Lower leg skin (tissue), 3 donors: ENCODE measurements at regions not wholly inside any gene's neighbourhood (a gene's known extent, or its start where the extent isn't known, plus 50 kb on each side); places are given as distances from the start of the nearest gene placed in this dataset.

Experiments used
- POLR2A ChIP-seq, 2 donors: fragments of 450-650 bp; IDR thresholded peaks; one replicate each; pipeline ENCODE4 v1.6.1; 2016 to 2017; ENCODE audit warnings: antibody characterized with exemption in 2 of 2, mild to moderate bottlenecking in 1 of 2, moderate library complexity in 1 of 2
- TF ChIP-seq, protein P1 (sequence below), 3 donors: fragments of 450-650 bp; IDR thresholded peaks; one replicate each; pipeline ENCODE4 v1.5.1; 2016; ENCODE audit warnings: antibody characterized with exemption in 3 of 3, mild to moderate bottlenecking in 3 of 3, moderate library complexity in 2 of 3

DNA sequence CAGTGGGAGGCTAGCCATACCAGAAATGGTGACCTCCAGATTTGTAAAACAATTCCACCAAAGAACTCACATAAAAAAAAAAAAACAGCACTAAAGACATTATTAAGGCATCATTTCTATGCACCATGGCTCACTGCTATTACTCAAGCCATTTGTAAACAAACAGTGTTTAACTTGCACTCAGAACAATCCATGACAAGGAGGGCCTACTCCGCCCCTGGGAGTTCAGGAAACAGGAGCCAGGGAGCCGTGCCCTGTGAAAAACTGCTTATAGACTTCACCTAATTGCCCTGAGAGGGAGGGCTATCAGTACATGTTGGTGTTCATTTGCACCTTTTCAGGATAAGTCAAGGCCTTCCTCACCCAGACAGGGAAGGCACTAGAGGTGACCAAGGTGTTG is 103.2 kb downstream of the ZNF429 start:
- TF ChIP-seq, protein P1, sequence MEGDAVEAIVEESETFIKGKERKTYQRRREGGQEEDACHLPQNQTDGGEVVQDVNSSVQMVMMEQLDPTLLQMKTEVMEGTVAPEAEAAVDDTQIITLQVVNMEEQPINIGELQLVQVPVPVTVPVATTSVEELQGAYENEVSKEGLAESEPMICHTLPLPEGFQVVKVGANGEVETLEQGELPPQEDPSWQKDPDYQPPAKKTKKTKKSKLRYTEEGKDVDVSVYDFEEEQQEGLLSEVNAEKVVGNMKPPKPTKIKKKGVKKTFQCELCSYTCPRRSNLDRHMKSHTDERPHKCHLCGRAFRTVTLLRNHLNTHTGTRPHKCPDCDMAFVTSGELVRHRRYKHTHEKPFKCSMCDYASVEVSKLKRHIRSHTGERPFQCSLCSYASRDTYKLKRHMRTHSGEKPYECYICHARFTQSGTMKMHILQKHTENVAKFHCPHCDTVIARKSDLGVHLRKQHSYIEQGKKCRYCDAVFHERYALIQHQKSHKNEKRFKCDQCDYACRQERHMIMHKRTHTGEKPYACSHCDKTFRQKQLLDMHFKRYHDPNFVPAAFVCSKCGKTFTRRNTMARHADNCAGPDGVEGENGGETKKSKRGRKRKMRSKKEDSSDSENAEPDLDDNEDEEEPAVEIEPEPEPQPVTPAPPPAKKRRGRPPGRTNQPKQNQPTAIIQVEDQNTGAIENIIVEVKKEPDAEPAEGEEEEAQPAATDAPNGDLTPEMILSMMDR (IDR thresholded peaks at IDR 0.05) = no peak
- TF ChIP-seq POLR2A (IDR thresholded peaks at IDR 0.05) = no peak
